T-helper 2 cell treated with Interferon-gamma antibody and Interleukin-4, amounts not matched to agents 100 ng/mL and 5 ng/mL, for 36 hours (primary cell): ENCODE measurements at regions not wholly inside any gene's neighbourhood (a gene's known extent, or its start where the extent isn't known, plus 50 kb on each side); places are given as distances from the start of the nearest gene placed in this dataset.

Experiments used
- intact Hi-C: fragments of 100-400 bp; cut with micrococcal nuclease; formaldehyde crosslinking; loops from one replicate; pipeline ENCODE4 v1.15.1; 2023

GRCh38 chr5:152271420-152271819 is 133.7 kb downstream of the NMUR2 start:
- intact Hi-C loops: no loop called here

- intact Hi-C loops: no loop called here
Observed at GRCh38 chr5:152270096-152270495, 135.0 kb downstream of the NMUR2 start.

- intact Hi-C loops: no loop called here
Observed at GRCh38 chr5:152269533-152269932, 135.5 kb downstream of the NMUR2 start.

- intact Hi-C loops: no loop called here
Observed at GRCh38 chr5:152264645-152265254, 140.3 kb downstream of the NMUR2 start.

GRCh38 chr5:152262667-152263066 is 142.4 kb downstream of the NMUR2 start:
- intact Hi-C loops: no loop called here

- intact Hi-C loops: no loop called here
Observed at GRCh38 chr5:152260940-152261339, 144.1 kb downstream of the NMUR2 start.

- intact Hi-C loops: no loop called here
Observed at GRCh38 chr5:152259702-152260101, 145.4 kb downstream of the NMUR2 start.

GRCh38 chr5:152256580-152256979 is 148.5 kb downstream of the NMUR2 start:
- intact Hi-C loops: no loop called here

- intact Hi-C loops: no loop called here
Observed at GRCh38 chr5:152255411-152255810, 149.7 kb downstream of the NMUR2 start.

- intact Hi-C loops: no loop called here
Observed at GRCh38 chr5:152247850-152248385, 157.2 kb downstream of the NMUR2 start.

GRCh38 chr5:152246401-152246800 is 158.7 kb downstream of the NMUR2 start:
- intact Hi-C loops: no loop called here

- intact Hi-C loops: no loop called here
Observed at GRCh38 chr5:152237531-152237930, 167.5 kb downstream of the NMUR2 start.

GRCh38 chr5:152226191-152226590 is 178.9 kb downstream of the NMUR2 start:
- intact Hi-C loops: no loop called here

- intact Hi-C loops: no loop called here
Observed at GRCh38 chr5:152221721-152222629, 183.1 kb downstream of the NMUR2 start.

- intact Hi-C loops: no loop called here
Observed at GRCh38 chr5:152218694-152219093, 186.4 kb downstream of the NMUR2 start.

GRCh38 chr5:152205804-152206203 is 199.3 kb downstream of the NMUR2 start:
- intact Hi-C loops: no loop called here

GRCh38 chr5:152202321-152202720 is 202.8 kb downstream of the NMUR2 start:
- intact Hi-C loops: no loop called here

- intact Hi-C loops: no loop called here
Observed at GRCh38 chr5:152193391-152194107, 211.5 kb downstream of the NMUR2 start.

- intact Hi-C loops: no loop called here
Observed at GRCh38 chr5:152188251-152188650, 216.8 kb downstream of the NMUR2 start.

- intact Hi-C loops: no loop called here
Observed at GRCh38 chr5:152187668-152188067, 217.4 kb downstream of the NMUR2 start.

- intact Hi-C loops: no loop called here
Observed at GRCh38 chr5:152185547-152186245, 219.4 kb downstream of the NMUR2 start.
